HG02981 (cell line): ENCODE measurements at regions not wholly inside any gene's neighbourhood (a gene's known extent, or its start where the extent isn't known, plus 50 kb on each side); places are given as distances from the start of the nearest gene placed in this dataset.
"Not testable (repeated sequence)": the region's sequence is repeated elsewhere in the genome, so short reads cannot be mapped to it uniquely, and the experiment has no call there.

ENCODE experiments used
- ATAC-seq: cut with Tn5 transposase; IDR thresholded peaks from one replicate; pipeline ENCODE4 v1.9.1; 2021; ENCODE audit warnings: mild to moderate bottlenecking, moderate library complexity; ENCODE audit not compliant: unreplicated experiment

GRCh38 chr10:121322046-121322445 is 276.2 kb downstream of the FGFR2 start:
- no peak for ATAC-seq

GRCh38 chr10:121322776-121323175 is 275.5 kb downstream of the FGFR2 start:
- ATAC-seq: no peak

GRCh38 chr10:121323443-121323842 is 274.8 kb downstream of the FGFR2 start:
- ATAC-seq: no peak

- ATAC-seq: no peak
Observed at GRCh38 chr10:121324678-121325213, 273.5 kb downstream of the FGFR2 start.

GRCh38 chr10:121325490-121326231 is 272.6 kb downstream of the FGFR2 start:
- no peak for ATAC-seq

- no peak for ATAC-seq
Observed at GRCh38 chr10:121326905-121327304, 271.3 kb downstream of the FGFR2 start.

GRCh38 chr10:121327727-121328126 is 270.5 kb downstream of the FGFR2 start:
- ATAC-seq: no peak

- not testable (repeated sequence) for ATAC-seq
Observed at GRCh38 chr10:121329631-121330030, 268.6 kb downstream of the FGFR2 start.

GRCh38 chr10:121330563-121330962 is 267.7 kb downstream of the FGFR2 start:
- no peak for ATAC-seq

GRCh38 chr10:121332353-121332752 is 265.9 kb downstream of the FGFR2 start:
- ATAC-seq: no peak

GRCh38 chr10:121332829-121333765 is 265.1 kb downstream of the FGFR2 start:
- ATAC-seq: no peak

- no peak for ATAC-seq
Observed at GRCh38 chr10:121335386-121335925, 262.8 kb downstream of the FGFR2 start.

GRCh38 chr10:121337427-121337826 is 260.8 kb downstream of the FGFR2 start:
- ATAC-seq: no peak

- no peak for ATAC-seq
Observed at GRCh38 chr10:121338206-121338980, 259.9 kb downstream of the FGFR2 start.

- no peak for ATAC-seq
Observed at GRCh38 chr10:121339114-121339513, 259.1 kb downstream of the FGFR2 start.

- ATAC-seq: no peak
Observed at GRCh38 chr10:121340271-121340831, 257.9 kb downstream of the FGFR2 start.

GRCh38 chr10:121351540-121351939 is 246.7 kb downstream of the FGFR2 start:
- ATAC-seq: no peak

GRCh38 chr10:121352231-121352855 is 245.9 kb downstream of the FGFR2 start:
- ATAC-seq: no peak

- ATAC-seq: no peak
Observed at GRCh38 chr10:121355161-121355560, 243.1 kb downstream of the FGFR2 start.

GRCh38 chr10:121356183-121356582 is 242.1 kb downstream of the FGFR2 start:
- no peak for ATAC-seq
